Cardiac septum (tissue), 1 donor: ENCODE measurements at regions not wholly inside any gene's neighbourhood (a gene's known extent, or its start where the extent isn't known, plus 50 kb on each side); places are given as distances from the start of the nearest gene placed in this dataset.

ENCODE experiments used
- DNase-seq: peaks from one replicate; pipeline ENCODE4 v3.0.0-alpha.2; 2020; ENCODE audit warnings: low spot score
- intact Hi-C: fragments of 100-400 bp; cut with DNase I; formaldehyde crosslinking; loops from one replicate; pipeline ENCODE4 v1.14.0; 2022
- donor health status: DM: no; HTN: no; CAD: no.

- DNase-seq = no peak
- intact Hi-C loops = no loop called here
Measured at GRCh38 chr1:239805851-239806772, 285.6 kb upstream of the FMN2 start.

GRCh38 chr1:239806897-239807296 is 284.8 kb upstream of the FMN2 start:
- intact Hi-C loops = no loop called here
- no peak for DNase-seq

GRCh38 chr1:239807361-239807760 is 284.3 kb upstream of the FMN2 start:
- no peak for DNase-seq
- intact Hi-C loops = no loop called here

GRCh38 chr1:239810061-239810481 is 281.6 kb upstream of the FMN2 start:
- intact Hi-C loops = no loop called here
- DNase-seq = no peak

- intact Hi-C loops = no loop called here
- DNase-seq = no peak
Measured at GRCh38 chr1:239811211-239811885, 280.3 kb upstream of the FMN2 start.

GRCh38 chr1:239812580-239812979 is 279.1 kb upstream of the FMN2 start:
- intact Hi-C loops = no loop called here
- DNase-seq = no peak

- DNase-seq = no peak
- intact Hi-C loops = no loop called here
Measured at GRCh38 chr1:239814306-239814881, 277.3 kb upstream of the FMN2 start.

- DNase-seq = no peak
- intact Hi-C loops = no loop called here
Measured at GRCh38 chr1:239815074-239815473, 276.6 kb upstream of the FMN2 start.

- DNase-seq = no peak
- intact Hi-C loops = no loop called here
Measured at GRCh38 chr1:239816081-239816782, 275.5 kb upstream of the FMN2 start.

- intact Hi-C loops = no loop called here
- DNase-seq = no peak
Measured at GRCh38 chr1:239817276-239817675, 274.4 kb upstream of the FMN2 start.

GRCh38 chr1:239817801-239818200 is 273.9 kb upstream of the FMN2 start:
- intact Hi-C loops = no loop called here
- no peak for DNase-seq

- DNase-seq = no peak
- intact Hi-C loops = no loop called here
Measured at GRCh38 chr1:239819096-239819495, 272.6 kb upstream of the FMN2 start.

GRCh38 chr1:239819756-239820250 is 271.9 kb upstream of the FMN2 start:
- no peak for DNase-seq
- intact Hi-C loops = no loop called here

GRCh38 chr1:239823852-239824251 is 267.8 kb upstream of the FMN2 start:
- intact Hi-C loops = no loop called here
- no peak for DNase-seq

GRCh38 chr1:239826211-239826610 is 265.5 kb upstream of the FMN2 start:
- DNase-seq = no peak
- intact Hi-C loops = no loop called here

- no peak for DNase-seq
- intact Hi-C loops = no loop called here
Measured at GRCh38 chr1:239826736-239827135, 264.9 kb upstream of the FMN2 start.

- no peak for DNase-seq
- intact Hi-C loops = no loop called here
Measured at GRCh38 chr1:239829535-239829934, 262.1 kb upstream of the FMN2 start.

GRCh38 chr1:239831577-239832355 is 259.9 kb upstream of the FMN2 start:
- no peak for DNase-seq
- intact Hi-C loops = no loop called here

GRCh38 chr1:239833723-239834122 is 258.0 kb upstream of the FMN2 start:
- intact Hi-C loops = no loop called here
- no peak for DNase-seq
